B cell (primary cell): ENCODE measurements at regions not wholly inside any gene's neighbourhood (a gene's known extent, or its start where the extent isn't known, plus 50 kb on each side); places are given as distances from the start of the nearest gene placed in this dataset.

Source experiments
- ATAC-seq: fragments of 200-7000 bp; cut with Tn5 transposase; one replicate; pipeline ENCODE4 v1.10.0; 2021; ENCODE audit warnings: low read depth, mild to moderate bottlenecking, moderate number of reproducible peaks, moderate library complexity
- CTCF ChIA-PET: fragments of 350-600 bp; sonication (Branson Sonifier 250); formaldehyde crosslinking; loops from one replicate; lab custom pipeline; 2021; ENCODE audit warnings: antibody characterized with exemption, inconsistent platforms; lab: Charles Lee
- POLR2A ChIA-PET: fragments of 350-600 bp; sonication (Branson Sonifier 250); formaldehyde crosslinking; loops from one replicate; lab custom pipeline; 2021; ENCODE audit warnings: antibody characterized with exemption; lab: Charles Lee
- DNase-seq: peaks from one replicate; pipeline ENCODE4 v3.0.0; 2013
- H2AFZ ChIP-seq: 2 replicates; pipeline ENCODE4 v1.6.1; 2012; ENCODE audit warnings: mild to moderate bottlenecking, low read depth, low read length; ENCODE audit not compliant: insufficient read depth, poor library complexity, severe bottlenecking
- H3K27ac ChIP-seq, 2 donors: 1 replicate in 1 of 2; 2 replicates in 1 of 2; pipeline ENCODE4 v1.5.1; 2012 to 2013; ENCODE audit warnings: low read length in 2 of 2, mild to moderate bottlenecking in 2 of 2, moderate library complexity in 1 of 2
- H3K27me3 ChIP-seq, 4 experiments: fragments of 200-600 bp in 1 of 4; sonication (generic) in 1 of 4; replicated peaks in 1 of 4; 1 replicate in 2 of 4; 2 replicates in 2 of 4; pipeline versions ENCODE4 v1.6.1 to v1.7.0; 2013 to 2016; ENCODE audit warnings: low read length in 3 of 4, mild to moderate bottlenecking in 2 of 4, mixed read lengths in 1 of 4, moderate library complexity in 1 of 4; ENCODE audit not compliant: insufficient read depth in 4 of 4, control insufficient read depth in 3 of 4; ENCODE audit errors: control extremely low read depth in 1 of 4
- H3K36me3 ChIP-seq, 2 experiments: replicated peaks in 1 of 2; 1 replicate in 1 of 2; 2 replicates in 1 of 2; pipeline versions ENCODE4 v1.6.1 to v1.7.1; 2013; ENCODE audit warnings: low read length in 1 of 2; ENCODE audit not compliant: insufficient read depth in 2 of 2, control insufficient read depth in 1 of 2; ENCODE audit errors: control extremely low read depth in 1 of 2, extremely low read depth in 1 of 2
- H3K4me1 ChIP-seq, 2 donors: fragments of 200-600 bp in 1 of 2; sonication (generic) in 1 of 2; 1 replicate in 1 of 2; 2 replicates in 1 of 2; pipeline versions ENCODE4 v1.5.1 to v1.6.1; 2013 to 2017; ENCODE audit warnings: low read length in 2 of 2; ENCODE audit not compliant: control insufficient read depth in 2 of 2, insufficient read depth in 2 of 2
- H3K4me2 ChIP-seq: replicated peaks from 2 replicates; pipeline ENCODE3; 2012; ENCODE audit warnings: mild to moderate bottlenecking, low read depth, low read length; ENCODE audit not compliant: poor library complexity, severe bottlenecking
- H3K4me3 ChIP-seq, 5 experiments: fragments of 200-600 bp in 1 of 5; sonication (generic) in 1 of 5; 1 replicate in 3 of 5; 2 replicates in 2 of 5; pipeline versions ENCODE4 v1.5.1 to v1.7.0; 2011 to 2016; ENCODE audit warnings: low read length in 4 of 5, mild to moderate bottlenecking in 4 of 5, low read depth in 2 of 5, control low read depth in 1 of 5, moderate library complexity in 1 of 5; ENCODE audit not compliant: insufficient read depth in 1 of 5; ENCODE audit errors: control extremely low read depth in 1 of 5, extremely low read depth in 1 of 5
- H3K79me2 ChIP-seq: fragments of 200-600 bp; sonication (generic); one replicate; pipeline ENCODE4 v1.6.0; 2016; ENCODE audit warnings: low read length; ENCODE audit not compliant: control insufficient read depth, insufficient read depth
- H3K9ac ChIP-seq: fragments of 200-600 bp; sonication (generic); 2 replicates; pipeline ENCODE4 v1.6.1; 2017; ENCODE audit warnings: mild to moderate bottlenecking, low read length, moderate library complexity
- H3K9me3 ChIP-seq, 3 donors: one replicate each; pipeline versions ENCODE4 v1.6.1 to v1.7.1; 2013; ENCODE audit warnings: low read length in 2 of 3; ENCODE audit not compliant: control insufficient read depth in 2 of 3, insufficient read depth in 1 of 3; ENCODE audit errors: control extremely low read depth in 1 of 3
- H4K20me1 ChIP-seq: 2 replicates; pipeline ENCODE4 v1.6.0; 2012; ENCODE audit warnings: mild to moderate bottlenecking, low read length; ENCODE audit not compliant: insufficient read depth, control insufficient read depth, poor library complexity, severe bottlenecking
- H3K27ac Mint-ChIP-seq: one replicate; pipeline ENCODE4 v1.8.0; 2021; ENCODE audit warnings: mixed read lengths
- H3K27me3 Mint-ChIP-seq: one replicate; pipeline ENCODE4 v1.8.0; 2021; ENCODE audit warnings: mixed read lengths
- H3K4me1 Mint-ChIP-seq: one replicate; pipeline ENCODE4 v1.8.0; 2021; ENCODE audit warnings: mixed read lengths
- H3K4me3 Mint-ChIP-seq: one replicate; pipeline ENCODE4 v1.8.0; 2021; ENCODE audit warnings: mixed read lengths
- H3K9me3 Mint-ChIP-seq: one replicate; pipeline ENCODE4 v1.8.0; 2022; ENCODE audit warnings: mixed read lengths; ENCODE audit not compliant: insufficient read depth
- CTCF ChIP-seq: fragments of 200-600 bp; IDR thresholded peaks from one replicate; pipeline ENCODE4 v1.8.0; 2022; ENCODE audit warnings: antibody characterized with exemption, mild to moderate bottlenecking
- EZH2 ChIP-seq: IDR thresholded peaks from 2 replicates; pipeline ENCODE4 v1.6.1; 2012; ENCODE audit warnings: borderline replicate concordance, low read depth, mild to moderate bottlenecking, moderate library complexity, low read length; ENCODE audit not compliant: insufficient read depth, poor library complexity, severe bottlenecking
- WGBS: methylation state at CpG from one replicate; pipeline ENCODE4 v1.1.5; 2013; ENCODE audit warnings: missing lambda C conversion rate; ENCODE audit not compliant: insufficient coverage; 5-methylcytosine and 5-hydroxymethylcytosine counted together
- intact Hi-C: fragments of 100-400 bp; cut with micrococcal nuclease; formaldehyde crosslinking; loops from one replicate; pipeline ENCODE4 v1.10.0; 2022

DNA sequence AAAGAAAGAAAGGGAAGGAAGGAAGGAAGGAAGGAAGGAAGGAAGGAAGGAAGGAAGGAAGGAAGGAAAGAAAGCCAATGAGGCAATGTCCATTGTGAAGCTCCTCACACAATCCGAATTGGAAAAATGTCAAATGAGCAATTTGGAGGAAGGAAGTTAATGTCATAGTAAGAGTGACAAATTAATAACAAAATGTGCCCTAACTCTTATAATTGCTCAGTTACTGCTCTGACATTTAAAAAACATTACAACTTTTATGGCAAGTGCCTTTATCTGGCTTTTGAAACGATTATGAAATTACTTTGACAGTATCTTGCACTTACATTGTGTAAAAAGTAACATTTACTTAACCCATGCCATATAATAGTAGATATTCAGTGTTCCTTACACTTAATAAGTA, 96.5 kb upstream of the EFHC2 start:
- ATAC-seq (no peak), DNase-seq (no peak)
- intact Hi-C loops = no loop called here
- Mint-ChIP-seq H3K27me3 (no peaks in the 10 kb centered on the region), H3K27ac (no peak overlapping the region), H3K4me3 (no peak overlapping the region), H3K4me1 (no peaks in the 10 kb centered on the region), H3K9me3 (no peaks in the 10 kb centered on the region)
- Histone ChIP-seq H3K36me3 (no peaks in the 10 kb centered on the region), H3K27ac (no peak overlapping the region), H3K4me1 (no peaks in the 10 kb centered on the region), H3K9ac (no peak overlapping the region), H2AFZ (no peak overlapping the region), H3K4me2 (no peak overlapping the region), H3K27me3 (no peaks in the 10 kb centered on the region), H3K79me2 (no peaks in the 10 kb centered on the region), H3K9me3 (no peaks in the 10 kb centered on the region), H3K4me3 (no peak overlapping the region), H4K20me1 (no peaks in the 10 kb centered on the region)
- no peak for TF ChIP-seq EZH2
- no peak for TF ChIP-seq CTCF
- ChIA-PET CTCF (no interaction called here), POLR2A (no interaction called here)
- no CpG with 5 or more reads among the region's 2 CpGs for WGBS

DNA sequence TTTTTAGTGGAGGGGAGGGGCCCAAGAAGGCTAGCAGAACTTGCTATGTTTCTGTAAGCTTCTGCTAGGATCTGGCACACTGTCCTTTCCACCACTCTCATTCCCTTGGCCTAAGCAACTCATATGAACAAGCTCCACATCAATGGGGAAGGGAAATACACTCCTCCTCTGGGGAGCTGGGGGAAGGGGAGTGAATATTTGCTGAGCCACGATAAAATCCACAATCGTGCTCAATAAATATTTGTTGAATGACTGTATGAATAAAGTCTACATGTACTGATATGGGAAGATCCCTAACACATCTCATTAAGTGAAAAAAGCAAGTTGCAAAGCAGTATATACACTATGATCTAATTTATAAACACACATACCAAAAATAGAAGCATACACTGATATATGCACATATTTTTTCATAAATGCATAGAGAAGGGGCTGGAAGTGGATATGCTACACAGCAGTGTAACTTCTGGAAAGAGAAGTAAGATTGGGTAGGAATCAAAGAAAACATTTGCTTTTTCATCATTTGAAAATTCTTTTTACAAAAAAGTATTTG, 95.8 kb upstream of the EFHC2 start:
- H3K79me2 ChIP-seq = no peaks in the 10 kb centered on the region
- H3K4me3 Mint-ChIP-seq = no peak overlapping the region
- no peak for TF ChIP-seq EZH2
- no peak for TF ChIP-seq CTCF
- intact Hi-C loops = no loop called here
- no peak overlapping the region for H3K27ac Mint-ChIP-seq
- H3K27me3 ChIP-seq = no peaks in the 10 kb centered on the region
- H3K36me3 ChIP-seq = no peaks in the 10 kb centered on the region
- DNase-seq (no peak), ATAC-seq (no peak)
- no peaks in the 10 kb centered on the region for H3K9me3 ChIP-seq
- WGBS = no CpG with 5 or more reads among the region's 2 CpGs
- H3K4me3 ChIP-seq = no peak overlapping the region
- H3K4me1 Mint-ChIP-seq = no peaks in the 10 kb centered on the region
- no peaks in the 10 kb centered on the region for H3K9me3 Mint-ChIP-seq
- H3K27me3 Mint-ChIP-seq = no peaks in the 10 kb centered on the region
- POLR2A ChIA-PET = no interaction called here
- no peak overlapping the region for H3K27ac ChIP-seq
- H2AFZ ChIP-seq = no peak overlapping the region
- no peak overlapping the region for H3K4me2 ChIP-seq
- H3K9ac ChIP-seq = no peak overlapping the region
- H4K20me1 ChIP-seq = no peaks in the 10 kb centered on the region
- CTCF ChIA-PET = no interaction called here
- no peaks in the 10 kb centered on the region for H3K4me1 ChIP-seq
